PC-3 (cell line): ENCODE measurements at regions not wholly inside any gene's neighbourhood (a gene's known extent, or its start where the extent isn't known, plus 50 kb on each side); places are given as distances from the start of the nearest gene placed in this dataset.

ENCODE experiments used
- ATAC-seq: fragments of 200-7000 bp; cut with Tn5 transposase; 2 replicates; pipeline ENCODE4 v1.9.1; 2020; ENCODE audit warnings: mild to moderate bottlenecking, moderate library complexity
- BruUV-seq: library from RNA; stranded (reverse); fragments of 400-500 nt; replicated peaks from 2 replicates; lab custom pipeline; 2021; lab: Mats Ljungman, UMichigan
- CTCF ChIA-PET: fragments of 300-600 bp; sonication (Branson Sonifier 250); formaldehyde crosslinking; loops from one replicate; lab custom pipeline; 2022; ENCODE audit warnings: antibody characterized with exemption; lab: Charles Lee
- POLR2A ChIA-PET: fragments of 300-600 bp; sonication (Branson Sonifier 250); formaldehyde crosslinking; loops from one replicate; lab custom pipeline; 2022; ENCODE audit warnings: antibody characterized with exemption; ENCODE audit not compliant: unreplicated experiment; lab: Charles Lee
- DNase-seq: peaks from one replicate; pipeline ENCODE4 v3.0.0-alpha.2; 2015
- H2AFZ ChIP-seq: fragments of 300-600 bp; sonication (generic); 2 replicates; pipeline ENCODE4 v1.6.0; 2016; ENCODE audit warnings: antibody characterized with exemption, low read length
- H3F3A ChIP-seq: fragments of 300-600 bp; sonication (generic); one replicate; pipeline ENCODE4 v1.6.0; 2017; ENCODE audit warnings: antibody characterized with exemption, low read length, control low read depth, mild to moderate bottlenecking; ENCODE audit not compliant: unreplicated experiment
- H3K27ac ChIP-seq: fragments of 300-600 bp; sonication (generic); 2 replicates; pipeline ENCODE4 v1.5.1; 2016; ENCODE audit warnings: mild to moderate bottlenecking, low read length
- H3K27me3 ChIP-seq: fragments of 300-600 bp; sonication (generic); 2 replicates; pipeline ENCODE4 v1.6.1; 2016; ENCODE audit warnings: low read length, mixed read lengths
- H3K36me3 ChIP-seq: fragments of 300-600 bp; sonication (generic); 2 replicates; pipeline ENCODE4 v1.6.1; 2016; ENCODE audit warnings: low read depth, mixed run types, low read length, mixed read lengths
- H3K4me1 ChIP-seq: fragments of 300-600 bp; sonication (generic); 2 replicates; pipeline ENCODE4 v1.5.1; 2016; ENCODE audit warnings: low read length; ENCODE audit not compliant: insufficient read depth
- H3K4me2 ChIP-seq: fragments of 300-600 bp; sonication (generic); 2 replicates; pipeline ENCODE4 v1.6.0; 2016; ENCODE audit warnings: low read length
- H3K4me3 ChIP-seq: fragments of 300-600 bp; sonication (generic); 2 replicates; pipeline ENCODE4 v1.5.1; 2016; ENCODE audit warnings: mild to moderate bottlenecking, low read length, mixed read lengths
- H3K79me2 ChIP-seq: fragments of 300-600 bp; sonication (generic); 2 replicates; pipeline ENCODE4 v1.6.1; 2017; ENCODE audit warnings: low read length, mixed read lengths
- H3K9ac ChIP-seq: fragments of 300-600 bp; sonication (generic); 2 replicates; pipeline ENCODE4 v1.6.0; 2016; ENCODE audit warnings: mild to moderate bottlenecking, low read length
- H3K9me2 ChIP-seq: fragments of 300-600 bp; sonication (generic); replicated peaks from 2 replicates; pipeline ENCODE4 v1.6.1; 2016; ENCODE audit warnings: mixed run types, low read length, mixed read lengths
- H3K9me3 ChIP-seq: fragments of 300-600 bp; sonication (generic); 2 replicates; pipeline ENCODE4 v1.6.1; 2016; ENCODE audit warnings: low read length, mixed read lengths
- H4K20me1 ChIP-seq: fragments of 300-600 bp; sonication (generic); 2 replicates; pipeline ENCODE4 v1.6.1; 2016; ENCODE audit warnings: low read length, mixed read lengths
- CTCF ChIP-seq: fragments of 300-600 bp; sonication (generic); conservative IDR thresholded peaks from 2 replicates; pipeline ENCODE4 v1.5.1; 2017; ENCODE audit warnings: antibody characterized with exemption, low read depth, mild to moderate bottlenecking, low read length
- EZH2 ChIP-seq: fragments of 300-600 bp; sonication (generic); IDR thresholded peaks from one replicate; pipeline ENCODE4 v1.6.1; 2017; ENCODE audit warnings: antibody characterized with exemption, mild to moderate bottlenecking, low read length; ENCODE audit not compliant: unreplicated experiment
- EZH2phosphoT487 ChIP-seq: fragments of 300-600 bp; sonication (generic); IDR thresholded peaks from 2 replicates; pipeline ENCODE4 v1.6.1; 2018; ENCODE audit warnings: mild to moderate bottlenecking, antibody characterized with exemption, low read length, borderline replicate concordance
- intact Hi-C: fragments of 100-400 bp; cut with micrococcal nuclease; formaldehyde crosslinking; loops from 2 replicates; pipeline ENCODE4 v1.9.0; 2023

- POLR2A ChIA-PET = no interaction called here
- no TSS peak for BruUV-seq
- Histone ChIP-seq H3K9me2 (no peaks in the 10 kb centered on the region), H3K4me1 (peaks cover 36% of the 10 kb centered on the region), H3K9me3 (no peaks in the 10 kb centered on the region), H3K79me2 (no peaks in the 10 kb centered on the region), H3K4me3 (no peak overlapping the region), H3K9ac (no peak overlapping the region), H4K20me1 (no peaks in the 10 kb centered on the region), H2AFZ (no peak overlapping the region), H3K36me3 (no peaks in the 10 kb centered on the region), H3F3A (no peaks in the 10 kb centered on the region), H3K27me3 (no peaks in the 10 kb centered on the region), H3K4me2 (no peak overlapping the region), H3K27ac (no peak overlapping the region)
- CTCF ChIA-PET = no interaction called here
- DNase-seq (no peak), ATAC-seq (no peak)
- intact Hi-C loops = no loop called here
- TF ChIP-seq EZH2phosphoT487 (no peak), CTCF (no peak), EZH2 (no peak)
Observed at GRCh38 chr3:159731254-159731653, 257.4 kb upstream of the IL12A start.

GRCh38 chr3:159732172-159733111, 256.2 kb upstream of the IL12A start:
- no peaks in the 10 kb centered on the region for H3F3A ChIP-seq
- H3K79me2 ChIP-seq = no peaks in the 10 kb centered on the region
- DNase-seq (peak; percentile 80), ATAC-seq (peak; percentile 81)
- H3K4me2 ChIP-seq = peak overlapping the region; percentile 79
- POLR2A ChIA-PET = interaction anchor here (0.5 to 0.6 kb wide), 3 partner anchors 21 to 335 kb away, joined by 3 read pairs; no protein-coding TSS in a partner anchor
- no peaks in the 10 kb centered on the region for H3K9me3 ChIP-seq
- H2AFZ ChIP-seq = peak overlapping the region; percentile 67
- intact Hi-C loops = loop anchor here (1.0 kb wide), 1 partner anchor 30 kb away; no protein-coding TSS in a partner anchor
- peaks cover 25% of the 10 kb centered on the region for H3K4me1 ChIP-seq
- peak overlapping the region; percentile 10; the same call in 1 of the 2 replicates for H3K27ac ChIP-seq
- H3K4me3 ChIP-seq = peak overlapping the region; percentile 57
- no peaks in the 10 kb centered on the region for H3K27me3 ChIP-seq
- TF ChIP-seq EZH2 (no peak), CTCF (no peak), EZH2phosphoT487 (no peak)
- H3K36me3 ChIP-seq = no peaks in the 10 kb centered on the region
- no peak overlapping the region for H3K9ac ChIP-seq
- H4K20me1 ChIP-seq = no peaks in the 10 kb centered on the region
- CTCF ChIA-PET = interaction anchor here (0.8 kb wide), 1 partner anchor 34 kb away, joined by 4 read pairs; no protein-coding TSS in a partner anchor
- BruUV-seq = no TSS peak
- H3K9me2 ChIP-seq = no peaks in the 10 kb centered on the region
